ENCODE measurements at regions not wholly inside any gene's neighbourhood (a gene's known extent, or its start where the extent isn't known, plus 50 kb on each side); places are given as distances from the start of the nearest gene placed in this dataset.
A peak's percentile ranks its signal among the peaks of the same experiment; 100 is the strongest.

GRCh38 chr2:220676695-220677094, 895.4 kb downstream of the EPHA4 start:
- TF ChIP-seq CTCF (conservative IDR thresholded peaks at IDR 0.05) = no peak

GRCh38 chr2:220678943-220679342, 893.2 kb downstream of the EPHA4 start:
- no peak for TF ChIP-seq CTCF (conservative IDR thresholded peaks at IDR 0.05)
- H3K27ac ChIP-seq = no peak overlapping the region

More at GRCh38 chr2:220676695-220677094, 895.4 kb downstream of the EPHA4 start:
- H3K27ac ChIP-seq = no peak overlapping the region

- TF ChIP-seq CTCF (conservative IDR thresholded peaks at IDR 0.05) = no peak
- no peak overlapping the region for H3K27ac ChIP-seq
Observed at GRCh38 chr2:220682616-220683015, 889.5 kb downstream of the EPHA4 start.

GRCh38 chr2:220684099-220684498, 888.0 kb downstream of the EPHA4 start:
- no peak for TF ChIP-seq CTCF (conservative IDR thresholded peaks at IDR 0.05)
- H3K27ac ChIP-seq = no peak overlapping the region

GRCh38 chr2:220687231-220687843, 884.8 kb downstream of the EPHA4 start:
- TF ChIP-seq CTCF (conservative IDR thresholded peaks at IDR 0.05) = peak; percentile 87
- H3K27ac ChIP-seq = no peak overlapping the region

- H3K27ac ChIP-seq = no peak overlapping the region
- TF ChIP-seq CTCF (conservative IDR thresholded peaks at IDR 0.05) = no peak
Observed at GRCh38 chr2:220695397-220696279, 876.5 kb downstream of the EPHA4 start.

- TF ChIP-seq CTCF (conservative IDR thresholded peaks at IDR 0.05) = no peak
- H3K27ac ChIP-seq = no peak overlapping the region
Observed at GRCh38 chr2:220696280-220696669, 875.8 kb downstream of the EPHA4 start.

Data from VCaP (cell line).